Keratinocyte (primary cell): ENCODE measurements at regions not wholly inside any gene's neighbourhood (a gene's known extent, or its start where the extent isn't known, plus 50 kb on each side); places are given as distances from the start of the nearest gene placed in this dataset.
A peak's percentile ranks its signal among the peaks of the same experiment; 100 is the strongest.

Experiments used
- DNase-seq: peaks from one replicate; pipeline ENCODE4 v3.0.0-alpha.2; 2011; ENCODE audit warnings: low read depth, missing footprints, low spot score
- FAIRE-seq: peaks from 2 replicates; lab custom pipeline; 2011; peaks lifted over from hg19 to GRCh38; lab: Jason Lieb, UNC
- H2AFZ ChIP-seq: 2 replicates; pipeline ENCODE4 v1.6.0; 2012; ENCODE audit warnings: low read length, control low read depth, inconsistent platforms; ENCODE audit not compliant: control insufficient read depth
- H3K27ac ChIP-seq: 2 replicates; pipeline ENCODE4 v1.5.1; 2011; ENCODE audit warnings: low read length; ENCODE audit not compliant: control insufficient read depth, insufficient read depth
- H3K27me3 ChIP-seq: 3 replicates; pipeline ENCODE4 v1.6.0; 2011; ENCODE audit warnings: low read length; ENCODE audit not compliant: control insufficient read depth, insufficient read depth; ENCODE audit errors: extremely low read depth
- H3K36me3 ChIP-seq, 2 experiments: 2 replicates in 1 of 2; 3 replicates in 1 of 2; pipeline ENCODE4 v1.5.1; 2011; ENCODE audit warnings: low read length in 2 of 2, mild to moderate bottlenecking in 1 of 2; ENCODE audit not compliant: control insufficient read depth in 2 of 2, insufficient read depth in 2 of 2; ENCODE audit errors: extremely low read depth in 1 of 2
- H3K4me1 ChIP-seq: 3 replicates; pipeline ENCODE4 v1.5.1; 2011; ENCODE audit warnings: low read length; ENCODE audit not compliant: control insufficient read depth, insufficient read depth; ENCODE audit errors: extremely low read depth
- H3K4me2 ChIP-seq: 3 replicates; pipeline ENCODE4 v1.6.0; 2011; ENCODE audit warnings: low read depth, low read length; ENCODE audit not compliant: control insufficient read depth, insufficient read depth; ENCODE audit errors: extremely low read depth
- H3K4me3 ChIP-seq, 3 experiments: fragments of 200-600 bp in 1 of 3; sonication (generic) in 1 of 3; 2 replicates in 2 of 3; 3 replicates in 1 of 3; pipeline ENCODE4 v1.5.1; 2011 to 2016; ENCODE audit warnings: low read length in 3 of 3, mild to moderate bottlenecking in 3 of 3, control low read depth in 2 of 3, inconsistent platforms in 1 of 3, low read depth in 1 of 3, mixed read lengths in 1 of 3, mixed run types in 1 of 3, moderate library complexity in 1 of 3; ENCODE audit not compliant: control insufficient read depth in 2 of 3, insufficient read depth in 2 of 3; ENCODE audit errors: extremely low read depth in 1 of 3
- H3K79me2 ChIP-seq: 2 replicates; pipeline ENCODE4 v1.6.0; 2012; ENCODE audit warnings: low read length; ENCODE audit not compliant: control insufficient read depth, insufficient read depth
- H3K9ac ChIP-seq: 3 replicates; pipeline ENCODE4 v1.6.0; 2011; ENCODE audit warnings: low read length; ENCODE audit not compliant: control insufficient read depth, insufficient read depth; ENCODE audit errors: extremely low read depth
- H3K9me1 ChIP-seq: 3 replicates; pipeline ENCODE4 v1.6.0; 2011; ENCODE audit warnings: low read length; ENCODE audit not compliant: control insufficient read depth, insufficient read depth; ENCODE audit errors: extremely low read depth
- H3K9me3 ChIP-seq: 2 replicates; pipeline ENCODE4 v1.5.1; 2012; ENCODE audit warnings: low read depth, low read length; ENCODE audit not compliant: control insufficient read depth
- H4K20me1 ChIP-seq: 3 replicates; pipeline ENCODE4 v1.6.0; 2011; ENCODE audit warnings: low read length; ENCODE audit not compliant: control insufficient read depth, insufficient read depth; ENCODE audit errors: extremely low read depth
- CTCF ChIP-seq, 3 experiments: IDR thresholded peaks in 1 of 3; conservative IDR thresholded peaks in 1 of 3; optimal IDR thresholded peaks in 1 of 3; 2 replicates in 2 of 3; 3 replicates in 1 of 3; pipeline versions ENCODE3 to v1.5.1; 2011; ENCODE audit warnings: low read length in 3 of 3, mild to moderate bottlenecking in 3 of 3, moderate library complexity in 2 of 3, control low read depth in 1 of 3, inconsistent platforms in 1 of 3; ENCODE audit not compliant: insufficient read depth in 2 of 3; ENCODE audit errors: extremely low read depth in 1 of 3
- EZH2 ChIP-seq: IDR thresholded peaks from one replicate; pipeline ENCODE4 v1.6.1; 2012; ENCODE audit warnings: inconsistent platforms, mild to moderate bottlenecking, low read length, moderate library complexity
- dilution Hi-C: fragments of 300-500 bp; cut with MboI; formaldehyde crosslinking; loops from one replicate; pipeline ENCODE4 v1.7.0; 2020; ENCODE audit warnings: low sequenced_read_pairs; ENCODE audit not compliant: extremely low pct_ligation_motif_present

DNA sequence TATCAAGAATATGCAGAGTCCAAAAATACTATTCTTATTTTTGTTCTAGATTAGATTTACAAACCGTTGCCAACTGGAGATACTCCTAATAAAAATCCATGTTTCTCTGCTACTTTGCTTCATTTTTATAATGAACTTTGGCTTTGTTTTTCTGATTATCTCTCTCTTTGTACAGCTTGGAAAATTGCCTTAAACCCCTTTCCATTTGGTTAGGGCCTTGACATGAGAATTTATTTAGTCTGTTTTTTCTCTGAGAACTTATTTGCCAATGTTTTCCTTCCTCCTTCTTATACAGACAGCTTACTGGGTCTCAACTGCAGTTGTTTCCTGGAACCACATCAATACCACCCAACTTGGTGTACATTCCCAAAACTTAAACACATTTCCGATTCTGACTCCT, 555.4 kb downstream of the SLITRK6 start:
- no peaks in the 10 kb centered on the region for H3K9me1 ChIP-seq
- H3K4me3 ChIP-seq: no peak overlapping the region
- dilution Hi-C loops: no loop called here
- no peaks in the 10 kb centered on the region for H4K20me1 ChIP-seq
- no peaks in the 10 kb centered on the region for H3K79me2 ChIP-seq
- DNase-seq (no peak), FAIRE-seq (no peak)
- no peaks in the 10 kb centered on the region for H3K27me3 ChIP-seq
- no peak overlapping the region for H2AFZ ChIP-seq
- H3K9me3 ChIP-seq: no peaks in the 10 kb centered on the region
- H3K4me1 ChIP-seq: peaks cover 20% of the 10 kb centered on the region
- H3K4me2 ChIP-seq: no peak overlapping the region
- H3K9ac ChIP-seq: no peak overlapping the region
- TF ChIP-seq CTCF (optimal IDR thresholded peaks at IDR 0.05 in 1 of 3, IDR thresholded peaks at IDR 0.05 in 1 of 3, conservative IDR thresholded peaks at IDR 0.05 in 1 of 3; ENCODE audit: extremely low read depth in 1 of 3, insufficient read depth in 2 of 3, low read length in 3 of 3) (no peak), EZH2 (no peak)
- no peak overlapping the region for H3K27ac ChIP-seq
- H3K36me3 ChIP-seq: no peaks in the 10 kb centered on the region

GRCh38 chr13:85241060-85241459, 558.2 kb downstream of the SLITRK6 start:
- H3K9me1 ChIP-seq: no peaks in the 10 kb centered on the region
- no peaks in the 10 kb centered on the region for H4K20me1 ChIP-seq
- H3K9me3 ChIP-seq: no peaks in the 10 kb centered on the region
- dilution Hi-C loops: no loop called here
- TF ChIP-seq EZH2 (no peak), CTCF (optimal IDR thresholded peaks at IDR 0.05 in 1 of 3, IDR thresholded peaks at IDR 0.05 in 1 of 3, conservative IDR thresholded peaks at IDR 0.05 in 1 of 3; ENCODE audit: extremely low read depth in 1 of 3, insufficient read depth in 2 of 3, low read length in 3 of 3) (no peak)
- no peaks in the 10 kb centered on the region for H3K27me3 ChIP-seq
- no peak overlapping the region for H3K9ac ChIP-seq
- H2AFZ ChIP-seq: no peak overlapping the region
- peak overlapping the region; percentile 29 for H3K4me2 ChIP-seq
- FAIRE-seq: peak; percentile 80
- H3K36me3 ChIP-seq: no peaks in the 10 kb centered on the region
- no peak overlapping the region for H3K4me3 ChIP-seq
- no peak overlapping the region for H3K27ac ChIP-seq
- peak; percentile 50 for DNase-seq
- peaks cover 28% of the 10 kb centered on the region for H3K4me1 ChIP-seq
- no peaks in the 10 kb centered on the region for H3K79me2 ChIP-seq
